K562 (cell line): ENCODE measurements at regions not wholly inside any gene's neighbourhood (a gene's known extent, or its start where the extent isn't known, plus 50 kb on each side); places are given as distances from the start of the nearest gene placed in this dataset.

Experiments
- HMBOX1 ChIP-seq: sonication (generic); IDR thresholded peaks from 2 replicates; pipeline ENCODE4 v1.6.1; 2016
- HMGXB4 ChIP-seq: sonication (generic); formaldehyde crosslinking; IDR thresholded peaks from 2 replicates; pipeline ENCODE4 v1.8.1; 2023; ENCODE audit warnings: mild to moderate bottlenecking, missing genetic modification reagents
- MLLT1 ChIP-seq, 2 experiments: fragments of 450-650 bp; IDR thresholded peaks; 2 replicates each; pipeline ENCODE4 v1.6.1; 2016
- MTA2 ChIP-seq: fragments of 450-650 bp; IDR thresholded peaks from 2 replicates; pipeline ENCODE4 v1.6.1; 2016; ENCODE audit warnings: low read depth
- SMAD1 ChIP-seq: fragments of 150-350 bp; IDR thresholded peaks from 2 replicates; pipeline ENCODE4 v1.6.1; 2014; ENCODE audit warnings: low read length, low read depth; ENCODE audit not compliant: partially characterized antibody
- TOE1 ChIP-seq, 2 experiments: fragments of 450-650 bp in 1 of 2; sonication (generic) in 1 of 2; formaldehyde crosslinking in 1 of 2; IDR thresholded peaks; 2 replicates each; pipeline versions ENCODE4 v1.7.1 to v1.8.0; 2016 to 2022; ENCODE audit warnings: borderline replicate concordance in 2 of 2, mild to moderate bottlenecking in 2 of 2, antibody characterized with exemption in 1 of 2, inconsistent platforms in 1 of 2, low read depth in 1 of 2, missing genetic modification reagents in 1 of 2, moderate library complexity in 1 of 2
- U2AF2 ChIP-seq: fragments of 200-400 bp; formaldehyde crosslinking; optimal IDR thresholded peaks from 2 replicates; pipeline ENCODE3; 2017; ENCODE audit warnings: low read depth, mild to moderate bottlenecking, low read length
- ZBTB17 ChIP-seq: fragments of 450-650 bp; formaldehyde crosslinking; IDR thresholded peaks from 2 replicates; pipeline ENCODE4 v1.4.0; 2020; ENCODE audit warnings: mild to moderate bottlenecking
- ZBTB33 ChIP-seq: sonication (generic); formaldehyde crosslinking; IDR thresholded peaks from 2 replicates; pipeline ENCODE4 v1.8.1; 2023; ENCODE audit warnings: mild to moderate bottlenecking, missing genetic modification reagents
- ZBTB8A ChIP-seq: fragments of 450-650 bp; IDR thresholded peaks from 2 replicates; pipeline ENCODE4 v1.6.1; 2018; ENCODE audit warnings: mild to moderate bottlenecking, moderate library complexity; ENCODE audit not compliant: partially characterized antibody
- ZC3H8 ChIP-seq: fragments of 450-650 bp; IDR thresholded peaks from 2 replicates; pipeline ENCODE4 v1.6.1; 2017
- ZKSCAN8 ChIP-seq: fragments of 200-800 bp; sonication (Bioruptor generic); IDR thresholded peaks from 2 replicates; pipeline ENCODE4 v1.6.1; 2016; ENCODE audit warnings: missing genetic modification characterization, missing compliant biosample characterization
- ZNF23 ChIP-seq: fragments of 250-450 bp; sonication (Bioruptor Pico); IDR thresholded peaks from 2 replicates; pipeline ENCODE4 v1.4.0; 2020; ENCODE audit warnings: mild to moderate bottlenecking

- TF ChIP-seq ZBTB17 (CRISPR knock-in tag): no peak
- no peak for TF ChIP-seq ZKSCAN8 (CRISPR knock-in tag)
- no peak for TF ChIP-seq ZC3H8
- TF ChIP-seq TOE1 (IDR thresholded peaks at IDR 0.05; ENCODE audit: borderline replicate concordance): no peak
- no peak for TF ChIP-seq TOE1 (CRISPR knock-in tag; IDR thresholded peaks at IDR 0.05; ENCODE audit: borderline replicate concordance, low read depth)
- no peak for TF ChIP-seq ZNF23 (CRISPR knock-in tag)
- TF ChIP-seq MLLT1 (IDR thresholded peaks at IDR 0.05): no peak
- no peak for TF ChIP-seq ZBTB8A
- TF ChIP-seq HMGXB4 (CRISPR knock-in tag): no peak
- TF ChIP-seq SMAD1: no peak
- no peak for TF ChIP-seq ZBTB33
- TF ChIP-seq HMBOX1: no peak
- TF ChIP-seq MTA2: no peak
- TF ChIP-seq U2AF2: no peak
Measured at GRCh38 chrX:112520124-112520523, 159.6 kb downstream of the LHFPL1 start (continued).
